ENCODE measurements at regions not wholly inside any gene's neighbourhood (a gene's known extent, or its start where the extent isn't known, plus 50 kb on each side); places are given as distances from the start of the nearest gene placed in this dataset.

GRCh38 chr12:116629480-116629879, 70.3 kb downstream of the MAP1LC3B2 start:
- TF ChIP-seq CTCF (IDR thresholded peaks at IDR 0.05; ENCODE audit: poor library complexity) (no peak), EZH2 (IDR thresholded peaks at IDR 0.05; ENCODE audit: borderline replicate concordance) (no peak), EZH2phosphoT487 (IDR thresholded peaks at IDR 0.05; ENCODE audit: low read depth, severe bottlenecking, unreplicated experiment) (no peak)
- H2AFZ ChIP-seq, result no peak overlapping the region
- no peaks in the 10 kb centered on the region for H3K9me2 ChIP-seq (replicated peaks; ENCODE audit: insufficient read depth)
- H3K4me2 ChIP-seq, result no peak overlapping the region
- peaks cover 2% of the 10 kb centered on the region for H3K27me3 ChIP-seq
- no peak for DNase-seq (ENCODE audit: low spot score)
- H3K9me3 ChIP-seq (ENCODE audit: low read depth), result no peaks in the 10 kb centered on the region
- WGBS (ENCODE audit: low lambda C conversion rate, missing lambda C conversion rate), result 73% methylated on average over 10 of the region's 10 CpGs
- H3K27ac ChIP-seq, result no peak overlapping the region
- H3K36me3 ChIP-seq (replicated peaks; ENCODE audit: insufficient read depth, low read depth), result no peaks in the 10 kb centered on the region
- H3K4me1 ChIP-seq (ENCODE audit: insufficient read depth), result no peaks in the 10 kb centered on the region
- no peaks in the 10 kb centered on the region for H4K20me1 ChIP-seq (ENCODE audit: insufficient read depth, poor library complexity, severe bottlenecking)
- no peaks in the 10 kb centered on the region for H3K79me2 ChIP-seq
- H3K4me3 ChIP-seq, result no peak overlapping the region

- WGBS (ENCODE audit: low lambda C conversion rate, missing lambda C conversion rate), result 49% methylated on average over 1 of the region's 1 CpG
- Histone ChIP-seq H3K27me3 (no peaks in the 10 kb centered on the region), H2AFZ (no peak overlapping the region), H3K4me2 (no peak overlapping the region), H3K4me3 (no peak overlapping the region), H3K4me1 (ENCODE audit: insufficient read depth) (no peaks in the 10 kb centered on the region), H3K27ac (no peak overlapping the region), H3K79me2 (no peaks in the 10 kb centered on the region), H3K36me3 (replicated peaks; ENCODE audit: insufficient read depth, low read depth) (no peaks in the 10 kb centered on the region), H3K9me3 (ENCODE audit: low read depth) (no peaks in the 10 kb centered on the region), H4K20me1 (ENCODE audit: insufficient read depth, poor library complexity, severe bottlenecking) (no peaks in the 10 kb centered on the region), H3K9me2 (replicated peaks; ENCODE audit: insufficient read depth) (no peaks in the 10 kb centered on the region)
- no peak for DNase-seq (ENCODE audit: low spot score)
- TF ChIP-seq EZH2 (IDR thresholded peaks at IDR 0.05; ENCODE audit: borderline replicate concordance) (no peak), EZH2phosphoT487 (IDR thresholded peaks at IDR 0.05; ENCODE audit: low read depth, severe bottlenecking, unreplicated experiment) (no peak), CTCF (IDR thresholded peaks at IDR 0.05; ENCODE audit: poor library complexity) (no peak)
Measured at GRCh38 chr12:116628989-116629388, 69.8 kb downstream of the MAP1LC3B2 start.

GRCh38 chr12:116628450-116628793, 69.2 kb downstream of the MAP1LC3B2 start:
- Histone ChIP-seq H3K27ac (no peak overlapping the region), H2AFZ (no peak overlapping the region), H3K36me3 (replicated peaks; ENCODE audit: insufficient read depth, low read depth) (no peaks in the 10 kb centered on the region), H3K4me2 (no peak overlapping the region), H3K27me3 (no peaks in the 10 kb centered on the region), H3K9me2 (replicated peaks; ENCODE audit: insufficient read depth) (no peaks in the 10 kb centered on the region), H3K4me1 (ENCODE audit: insufficient read depth) (no peaks in the 10 kb centered on the region), H4K20me1 (ENCODE audit: insufficient read depth, poor library complexity, severe bottlenecking) (no peaks in the 10 kb centered on the region), H3K9me3 (ENCODE audit: low read depth) (no peaks in the 10 kb centered on the region), H3K4me3 (no peak overlapping the region), H3K79me2 (no peaks in the 10 kb centered on the region)
- no peak for DNase-seq (ENCODE audit: low spot score)
- TF ChIP-seq CTCF (IDR thresholded peaks at IDR 0.05; ENCODE audit: poor library complexity), result no peak
- TF ChIP-seq EZH2phosphoT487 (IDR thresholded peaks at IDR 0.05; ENCODE audit: low read depth, severe bottlenecking, unreplicated experiment), result no peak
- WGBS (ENCODE audit: low lambda C conversion rate, missing lambda C conversion rate), result 95% methylated on average over 10 of the region's 10 CpGs

All from hepatocyte (in vitro differentiated cells).